ENCODE measurements at regions not wholly inside any gene's neighbourhood (a gene's known extent, or its start where the extent isn't known, plus 50 kb on each side); places are given as distances from the start of the nearest gene placed in this dataset.

DNA sequence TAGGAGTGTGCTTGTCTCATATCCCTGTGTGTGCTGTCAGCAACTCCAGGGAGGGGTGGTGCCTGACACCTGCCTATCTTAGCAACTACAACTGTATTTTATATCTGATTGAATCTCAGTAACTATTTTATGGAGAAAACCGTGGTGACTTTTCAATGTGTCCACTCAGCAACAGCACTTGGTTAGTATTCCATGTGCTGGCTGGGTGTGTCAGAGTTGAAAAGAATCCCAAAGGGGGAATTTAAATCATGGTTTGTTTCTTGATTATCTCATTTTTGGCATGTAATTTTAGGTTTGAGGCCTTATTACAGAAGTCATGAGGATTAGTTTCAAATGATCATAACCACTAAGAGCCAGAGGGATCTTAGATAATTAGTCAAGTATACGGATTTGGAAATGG lies 425.7 kb upstream of the FZD8 start:
- H3K9me3 ChIP-seq, result peaks cover 0 to 18% (median 8%) of the 10 kb centered on the region in 12 donors
- 57 to 76% (median 69%) methylated on average over 2 of the region's 2 CpGs for WGBS, 4 donors
- H3K27ac ChIP-seq, result no peak overlapping the region
- no peaks in the 10 kb centered on the region for H3K27me3 ChIP-seq
- H3K36me3 ChIP-seq, result no peaks in the 10 kb centered on the region
- TF ChIP-seq POLR2A (IDR thresholded peaks at IDR 0.05), result no peak
- TF ChIP-seq, protein P1, sequence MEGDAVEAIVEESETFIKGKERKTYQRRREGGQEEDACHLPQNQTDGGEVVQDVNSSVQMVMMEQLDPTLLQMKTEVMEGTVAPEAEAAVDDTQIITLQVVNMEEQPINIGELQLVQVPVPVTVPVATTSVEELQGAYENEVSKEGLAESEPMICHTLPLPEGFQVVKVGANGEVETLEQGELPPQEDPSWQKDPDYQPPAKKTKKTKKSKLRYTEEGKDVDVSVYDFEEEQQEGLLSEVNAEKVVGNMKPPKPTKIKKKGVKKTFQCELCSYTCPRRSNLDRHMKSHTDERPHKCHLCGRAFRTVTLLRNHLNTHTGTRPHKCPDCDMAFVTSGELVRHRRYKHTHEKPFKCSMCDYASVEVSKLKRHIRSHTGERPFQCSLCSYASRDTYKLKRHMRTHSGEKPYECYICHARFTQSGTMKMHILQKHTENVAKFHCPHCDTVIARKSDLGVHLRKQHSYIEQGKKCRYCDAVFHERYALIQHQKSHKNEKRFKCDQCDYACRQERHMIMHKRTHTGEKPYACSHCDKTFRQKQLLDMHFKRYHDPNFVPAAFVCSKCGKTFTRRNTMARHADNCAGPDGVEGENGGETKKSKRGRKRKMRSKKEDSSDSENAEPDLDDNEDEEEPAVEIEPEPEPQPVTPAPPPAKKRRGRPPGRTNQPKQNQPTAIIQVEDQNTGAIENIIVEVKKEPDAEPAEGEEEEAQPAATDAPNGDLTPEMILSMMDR (IDR thresholded peaks at IDR 0.05), result no peak
- no peak overlapping the region for H3K4me3 ChIP-seq
- ATAC-seq (no peak), DNase-seq (no peak)
- intact Hi-C loops (cut with DNase I), result no loop called here
- peaks cover 0 to 9% (median 0%) of the 10 kb centered on the region in 12 donors for H3K4me1 ChIP-seq

DNA sequence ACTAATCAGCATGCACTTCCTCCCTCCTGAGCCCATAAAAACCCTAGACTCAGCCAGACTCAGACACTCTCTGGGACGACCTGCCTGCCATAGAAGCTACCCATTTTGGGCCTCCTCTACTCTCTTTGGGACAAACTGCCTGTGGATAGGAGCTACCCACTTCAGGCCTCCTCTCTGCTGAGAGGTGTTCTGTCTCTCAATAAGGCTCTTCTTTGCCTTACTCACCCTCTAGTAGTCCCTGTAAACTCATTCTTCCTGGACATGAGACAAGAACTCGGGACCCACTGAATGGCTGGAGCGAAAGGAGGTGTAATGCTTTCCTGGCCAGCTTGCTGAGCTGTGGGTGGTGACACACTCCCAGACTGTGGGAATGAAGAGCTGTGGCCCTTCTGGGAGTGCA lies 424.8 kb upstream of the FZD8 start:
- ATAC-seq (no peak), DNase-seq (no peak)
- intact Hi-C loops (cut with DNase I), result no loop called here
- H3K4me1 ChIP-seq, result peaks cover 0 to 9% (median 0%) of the 10 kb centered on the region in 12 donors
- no peaks in the 10 kb centered on the region for H3K27me3 ChIP-seq
- no peaks in the 10 kb centered on the region for H3K36me3 ChIP-seq
- peaks cover 0 to 18% (median 8%) of the 10 kb centered on the region in 12 donors for H3K9me3 ChIP-seq
- TF ChIP-seq, protein P1 (IDR thresholded peaks at IDR 0.05), result no peak
- TF ChIP-seq POLR2A (IDR thresholded peaks at IDR 0.05), result no peak
- H3K27ac ChIP-seq, result no peak overlapping the region
- H3K4me3 ChIP-seq, result no peak overlapping the region
- WGBS, 4 donors, result 92 to 100% (median 96%) methylated on average over 3 of the region's 3 CpGs

GRCh38 chr10:36066102-36066501 lies 424.0 kb upstream of the FZD8 start:
- Histone ChIP-seq H3K36me3 (no peaks in the 10 kb centered on the region), H3K27me3 (no peaks in the 10 kb centered on the region), H3K9me3 (peaks cover 0 to 18% (median 8%) of the 10 kb centered on the region in 12 donors), H3K4me3 (no peak overlapping the region), H3K4me1 (peaks cover 0 to 9% (median 0%) of the 10 kb centered on the region in 12 donors), H3K27ac (no peak overlapping the region)
- DNase-seq (no peak), ATAC-seq (no peak)
- WGBS, 4 donors, result 83 to 98% (median 96%) methylated on average over 2 of the region's 2 CpGs
- TF ChIP-seq, protein P1 (IDR thresholded peaks at IDR 0.05), result no peak
- no peak for TF ChIP-seq POLR2A (IDR thresholded peaks at IDR 0.05)
- intact Hi-C loops (cut with DNase I), result no loop called here

DNA sequence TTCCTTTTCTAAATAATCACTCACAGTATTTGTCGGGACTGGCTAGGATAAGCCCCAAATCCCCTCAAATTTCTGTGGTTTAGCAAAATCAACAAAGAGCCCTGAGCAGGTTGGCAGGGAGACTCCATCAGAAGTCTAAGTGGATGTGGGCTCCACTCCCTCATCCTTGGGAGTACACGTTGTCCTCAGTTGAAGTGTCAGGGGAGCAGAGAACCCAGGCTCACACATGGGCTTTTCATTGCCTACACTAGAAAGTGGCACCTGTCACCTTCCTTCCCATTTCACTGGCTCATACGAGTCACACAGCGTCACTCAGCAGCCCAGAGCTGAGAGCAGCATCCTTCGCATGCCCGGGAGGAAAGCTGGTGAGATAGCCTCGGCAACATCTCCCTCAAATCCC lies 421.3 kb upstream of the FZD8 start:
- H3K27me3 ChIP-seq, result no peaks in the 10 kb centered on the region
- no peak for TF ChIP-seq POLR2A (IDR thresholded peaks at IDR 0.05)
- TF ChIP-seq, protein P1 (IDR thresholded peaks at IDR 0.05), result no peak
- H3K9me3 ChIP-seq, result peaks cover 0 to 18% (median 8%) of the 10 kb centered on the region in 12 donors
- intact Hi-C loops (cut with DNase I), result no loop called here
- 81 to 89% (median 88%) methylated on average over 7 of the region's 7 CpGs for WGBS, 4 donors
- no peak overlapping the region for H3K4me3 ChIP-seq
- no peak for ATAC-seq
- H3K36me3 ChIP-seq, result no peaks in the 10 kb centered on the region
- no peak for DNase-seq
- no peak overlapping the region for H3K27ac ChIP-seq
- peaks cover 0 to 9% (median 0%) of the 10 kb centered on the region in 12 donors for H3K4me1 ChIP-seq
